Ascending aorta (tissue), 2 donors: ENCODE measurements at regions not wholly inside any gene's neighbourhood (a gene's known extent, or its start where the extent isn't known, plus 50 kb on each side); places are given as distances from the start of the nearest gene placed in this dataset.

Experiments used
- DNase-seq, 2 donors: peaks; one replicate each; pipeline ENCODE4 v3.0.0-alpha.2; 2019; ENCODE audit warnings: low spot score in 2 of 2
- H3K27ac ChIP-seq, 2 donors: fragments of 200-600 bp; sonication (generic); one replicate each; pipeline ENCODE4 v1.5.1; 2016 to 2017; ENCODE audit warnings: mild to moderate bottlenecking in 1 of 2
- H3K27me3 ChIP-seq: fragments of 200-600 bp; sonication (generic); one replicate; pipeline ENCODE4 v1.5.1; 2017
- H3K36me3 ChIP-seq, 2 donors: fragments of 200-600 bp; sonication (generic); one replicate each; pipeline ENCODE4 v1.5.1; 2016
- H3K4me1 ChIP-seq, 2 donors: fragments of 200-600 bp; sonication (generic); one replicate each; pipeline ENCODE4 v1.5.1; 2016 to 2017; ENCODE audit warnings: mild to moderate bottlenecking in 1 of 2
- H3K4me3 ChIP-seq, 2 donors: fragments of 200-600 bp; sonication (generic); one replicate each; pipeline ENCODE4 v1.5.1; 2016 to 2017; ENCODE audit warnings: mild to moderate bottlenecking in 1 of 2
- H3K9me3 ChIP-seq, 2 donors: fragments of 200-600 bp; sonication (generic); one replicate each; pipeline ENCODE4 v1.5.1; 2016
- intact Hi-C: fragments of 100-400 bp; cut with DNase I; formaldehyde crosslinking; loops from one replicate; pipeline ENCODE4 v1.15.1; 2023
- TF ChIP-seq, protein P1 (sequence below), 3 experiments: fragments of 200-600 bp in 2 of 3; fragments of 450-650 bp in 1 of 3; sonication (generic) in 2 of 3; IDR thresholded peaks; one replicate each; pipeline ENCODE4 v1.5.1; 2016 to 2019; ENCODE audit warnings: antibody characterized with exemption in 3 of 3, mild to moderate bottlenecking in 1 of 3, moderate library complexity in 1 of 3

GRCh38 chr4:180538384-180539057, 1704.7 kb upstream of the TENM3 start:
- H3K4me3 ChIP-seq = no peak overlapping the region
- H3K9me3 ChIP-seq = no peaks in the 10 kb centered on the region
- H3K27me3 ChIP-seq = no peaks in the 10 kb centered on the region
- TF ChIP-seq, protein P1, sequence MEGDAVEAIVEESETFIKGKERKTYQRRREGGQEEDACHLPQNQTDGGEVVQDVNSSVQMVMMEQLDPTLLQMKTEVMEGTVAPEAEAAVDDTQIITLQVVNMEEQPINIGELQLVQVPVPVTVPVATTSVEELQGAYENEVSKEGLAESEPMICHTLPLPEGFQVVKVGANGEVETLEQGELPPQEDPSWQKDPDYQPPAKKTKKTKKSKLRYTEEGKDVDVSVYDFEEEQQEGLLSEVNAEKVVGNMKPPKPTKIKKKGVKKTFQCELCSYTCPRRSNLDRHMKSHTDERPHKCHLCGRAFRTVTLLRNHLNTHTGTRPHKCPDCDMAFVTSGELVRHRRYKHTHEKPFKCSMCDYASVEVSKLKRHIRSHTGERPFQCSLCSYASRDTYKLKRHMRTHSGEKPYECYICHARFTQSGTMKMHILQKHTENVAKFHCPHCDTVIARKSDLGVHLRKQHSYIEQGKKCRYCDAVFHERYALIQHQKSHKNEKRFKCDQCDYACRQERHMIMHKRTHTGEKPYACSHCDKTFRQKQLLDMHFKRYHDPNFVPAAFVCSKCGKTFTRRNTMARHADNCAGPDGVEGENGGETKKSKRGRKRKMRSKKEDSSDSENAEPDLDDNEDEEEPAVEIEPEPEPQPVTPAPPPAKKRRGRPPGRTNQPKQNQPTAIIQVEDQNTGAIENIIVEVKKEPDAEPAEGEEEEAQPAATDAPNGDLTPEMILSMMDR (IDR thresholded peaks at IDR 0.05) = no peak
- no peaks in the 10 kb centered on the region for H3K36me3 ChIP-seq
- H3K27ac ChIP-seq = no peak overlapping the region
- intact Hi-C loops = no loop called here
- DNase-seq = no peak
- no peaks in the 10 kb centered on the region for H3K4me1 ChIP-seq

- Histone ChIP-seq H3K36me3 (no peaks in the 10 kb centered on the region), H3K4me1 (no peaks in the 10 kb centered on the region), H3K27ac (no peak overlapping the region), H3K4me3 (no peak overlapping the region), H3K27me3 (no peaks in the 10 kb centered on the region), H3K9me3 (no peaks in the 10 kb centered on the region)
- intact Hi-C loops = no loop called here
- DNase-seq = no peak
- TF ChIP-seq, protein P1 (IDR thresholded peaks at IDR 0.05) = no peak
Measured at GRCh38 chr4:180539284-180539683, 1703.9 kb upstream of the TENM3 start.

GRCh38 chr4:180541678-180542077, 1701.5 kb upstream of the TENM3 start:
- DNase-seq = no peak
- TF ChIP-seq, protein P1 (IDR thresholded peaks at IDR 0.05) = no peak
- no peak overlapping the region for H3K4me3 ChIP-seq
- H3K9me3 ChIP-seq = no peaks in the 10 kb centered on the region
- no peaks in the 10 kb centered on the region for H3K4me1 ChIP-seq
- H3K27ac ChIP-seq = no peak overlapping the region
- no peaks in the 10 kb centered on the region for H3K27me3 ChIP-seq
- intact Hi-C loops = no loop called here
- no peaks in the 10 kb centered on the region for H3K36me3 ChIP-seq

- TF ChIP-seq, protein P1 (IDR thresholded peaks at IDR 0.05) = no peak
- no peak overlapping the region for H3K27ac ChIP-seq
- H3K4me1 ChIP-seq = no peaks in the 10 kb centered on the region
- H3K36me3 ChIP-seq = no peaks in the 10 kb centered on the region
- no peaks in the 10 kb centered on the region for H3K27me3 ChIP-seq
- intact Hi-C loops = no loop called here
- H3K9me3 ChIP-seq = no peaks in the 10 kb centered on the region
- no peak for DNase-seq
- no peak overlapping the region for H3K4me3 ChIP-seq
Measured at GRCh38 chr4:180542445-180543100, 1700.6 kb upstream of the TENM3 start.

DNA sequence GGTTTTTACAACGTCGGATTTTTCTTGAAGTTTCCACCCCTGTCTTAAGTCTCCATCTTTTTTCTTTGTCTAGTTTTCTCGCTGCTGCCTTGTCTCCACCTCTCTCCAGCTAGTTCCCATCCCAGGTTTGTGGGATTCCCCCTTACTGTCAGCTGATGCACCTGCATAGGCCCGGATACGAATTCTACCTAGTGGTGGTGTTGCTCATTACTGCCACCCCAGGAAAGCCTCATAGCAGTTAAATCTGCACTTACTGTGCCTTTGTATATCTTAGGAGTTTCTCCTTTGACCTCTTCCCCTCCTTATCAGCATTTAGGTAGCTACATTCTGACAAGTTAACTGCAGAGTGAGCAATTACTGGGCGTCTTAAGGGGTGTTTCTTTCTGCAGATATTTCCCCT, 1693.1 kb upstream of the TENM3 start:
- Histone ChIP-seq H3K36me3 (no peaks in the 10 kb centered on the region), H3K27me3 (no peaks in the 10 kb centered on the region), H3K9me3 (no peaks in the 10 kb centered on the region), H3K4me1 (no peaks in the 10 kb centered on the region), H3K4me3 (no peak overlapping the region), H3K27ac (no peak overlapping the region)
- intact Hi-C loops = no loop called here
- DNase-seq = no peak
- TF ChIP-seq, protein P1 (IDR thresholded peaks at IDR 0.05) = no peak
